ENCODE measurements at regions not wholly inside any gene's neighbourhood (a gene's known extent, or its start where the extent isn't known, plus 50 kb on each side); places are given as distances from the start of the nearest gene placed in this dataset.

DNA sequence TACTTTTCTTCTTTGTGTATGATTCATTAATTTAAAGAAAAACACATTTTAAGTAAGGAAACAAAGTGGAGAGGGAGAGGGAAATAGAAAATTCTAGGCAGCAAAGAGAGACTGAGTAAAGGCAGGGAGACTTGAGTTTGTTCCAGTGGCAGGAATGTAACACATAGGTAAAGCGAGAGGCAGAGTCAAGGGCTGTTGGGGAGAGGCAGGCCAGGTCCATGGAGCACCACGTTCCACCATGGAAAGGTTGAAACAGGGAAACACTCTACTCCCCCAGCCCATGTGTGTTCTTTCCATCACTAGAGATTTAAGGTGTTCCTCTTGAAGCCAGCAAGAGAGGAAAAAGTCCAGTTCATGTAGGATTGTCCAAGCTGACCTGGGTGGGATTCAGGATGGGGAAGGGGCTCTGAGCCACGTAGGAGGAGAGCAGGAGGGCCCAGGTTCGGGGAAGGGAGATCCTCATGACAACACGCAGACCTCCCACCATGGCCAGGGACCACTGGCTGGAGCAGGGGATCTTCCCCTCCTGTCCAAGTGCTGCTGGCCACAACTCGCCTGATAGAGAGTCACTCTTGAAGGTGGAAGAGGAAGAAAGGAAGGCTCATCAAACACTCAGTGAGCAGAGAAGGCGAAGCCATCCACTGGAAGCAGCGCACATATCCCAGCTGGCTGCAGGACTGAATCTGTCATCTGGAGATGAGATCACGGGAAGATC lies 666.4 kb upstream of the MKI67 start:
- TF ChIP-seq EZH2 (IDR thresholded peaks at IDR 0.05; ENCODE audit: borderline replicate concordance, low read length) (no peak), CTCF (conservative IDR thresholded peaks at IDR 0.05 in 1 of 2, IDR thresholded peaks at IDR 0.05 in 1 of 2; ENCODE audit: extremely low read depth in 1 of 2, insufficient read depth in 1 of 2, low read depth in 1 of 2, low read length in 2 of 2) (no peak)

Measured in mammary epithelial cell (primary cell).